ENCODE measurements at regions not wholly inside any gene's neighbourhood (a gene's known extent, or its start where the extent isn't known, plus 50 kb on each side); places are given as distances from the start of the nearest gene placed in this dataset.

DNA sequence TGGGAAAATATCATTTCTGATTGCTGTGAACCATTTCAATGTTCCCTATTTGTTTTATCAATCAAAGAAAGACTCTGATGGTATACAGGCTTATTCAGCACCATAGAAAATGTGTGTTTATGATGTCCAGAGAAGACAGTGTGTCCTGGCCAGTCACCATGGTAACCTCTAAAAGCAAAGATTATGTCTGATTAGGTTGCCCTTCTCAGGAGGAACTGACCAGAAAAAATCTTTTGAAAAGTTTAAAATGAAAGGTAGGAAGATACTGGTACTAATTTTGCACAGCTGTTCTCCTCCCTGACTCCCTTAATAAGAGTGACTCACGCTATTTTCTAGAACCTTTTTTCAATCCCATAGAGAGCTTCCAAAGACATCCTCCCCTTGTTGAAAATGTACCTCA is 391.8 kb upstream of the DCN start:
- Histone ChIP-seq H3K9me3 (no peaks in the 10 kb centered on the region), H3K4me3 (no peak overlapping the region), H3K36me3 (no peaks in the 10 kb centered on the region), H3K27me3 (no peaks in the 10 kb centered on the region), H3K27ac (no peak overlapping the region), H3K4me1 (no peaks in the 10 kb centered on the region)
- DNase-seq (ENCODE audit: low spot score): no peak
- TF ChIP-seq CTCF (IDR thresholded peaks at IDR 0.05): no peak

- H3K9me3 ChIP-seq: no peaks in the 10 kb centered on the region
- no peak for TF ChIP-seq CTCF (IDR thresholded peaks at IDR 0.05)
These were observed 390.3 kb upstream of the DCN start for GRCh38 chr12:91572869-91573268.

DNA sequence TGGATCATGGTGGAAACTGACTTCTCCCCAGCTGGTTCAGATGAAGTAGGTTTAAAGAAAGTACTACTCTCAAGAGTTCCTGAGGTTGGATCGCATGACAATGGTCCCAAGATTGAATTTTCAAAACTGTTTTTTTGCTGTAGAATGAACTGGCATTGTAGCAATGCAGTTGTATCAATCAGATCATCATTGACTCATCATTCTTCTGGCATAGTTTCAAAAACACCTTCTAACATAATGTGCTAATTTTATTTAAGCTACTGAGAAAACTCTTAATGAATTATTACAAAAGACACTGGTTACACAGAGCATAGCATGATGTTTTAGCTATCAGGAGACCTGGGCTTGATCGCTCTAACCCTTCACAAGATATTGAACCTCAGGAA is 384.5 kb upstream of the DCN start:
- TF ChIP-seq CTCF (IDR thresholded peaks at IDR 0.05): no peak
- Histone ChIP-seq H3K4me3 (no peak overlapping the region), H3K27me3 (no peaks in the 10 kb centered on the region), H3K9me3 (no peaks in the 10 kb centered on the region), H3K4me1 (no peaks in the 10 kb centered on the region), H3K36me3 (no peaks in the 10 kb centered on the region), H3K27ac (no peak overlapping the region)
- DNase-seq (ENCODE audit: low spot score): no peak

More at GRCh38 chr12:91572869-91573268, 390.3 kb upstream of the DCN start:
- DNase-seq (ENCODE audit: low spot score): no peak
- Histone ChIP-seq H3K4me1 (no peaks in the 10 kb centered on the region), H3K27ac (no peak overlapping the region), H3K27me3 (no peaks in the 10 kb centered on the region), H3K36me3 (no peaks in the 10 kb centered on the region), H3K4me3 (no peak overlapping the region)

- Histone ChIP-seq H3K27me3 (no peaks in the 10 kb centered on the region), H3K36me3 (no peaks in the 10 kb centered on the region), H3K9me3 (no peaks in the 10 kb centered on the region), H3K27ac (no peak overlapping the region), H3K4me3 (no peak overlapping the region), H3K4me1 (no peaks in the 10 kb centered on the region)
- no peak for TF ChIP-seq CTCF (IDR thresholded peaks at IDR 0.05)
- no peak for DNase-seq (ENCODE audit: low spot score)
These were observed 383.9 kb upstream of the DCN start for GRCh38 chr12:91566328-91567099.

DNA sequence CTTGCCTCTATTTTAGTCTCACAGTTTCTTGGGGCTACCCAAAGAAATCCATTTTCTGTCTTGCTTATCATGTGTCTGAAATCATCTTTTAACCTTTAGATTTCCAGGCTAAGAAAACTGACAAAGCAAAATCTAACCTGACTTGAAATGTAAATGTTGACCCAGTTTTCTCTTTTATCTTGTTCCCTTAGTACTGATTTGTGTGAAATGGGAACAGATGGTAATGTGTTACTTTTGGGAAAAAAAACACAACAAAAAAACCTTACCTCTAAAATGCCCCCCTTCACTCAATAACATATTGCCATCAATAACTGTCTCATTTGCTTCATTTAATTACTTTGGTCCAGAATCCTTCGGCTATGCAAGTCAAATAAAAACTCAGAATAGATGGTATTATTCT is 383.2 kb upstream of the DCN start:
- no peak overlapping the region for H3K4me3 ChIP-seq
- no peaks in the 10 kb centered on the region for H3K27me3 ChIP-seq
- no peak for TF ChIP-seq CTCF (IDR thresholded peaks at IDR 0.05)
- H3K4me1 ChIP-seq: no peaks in the 10 kb centered on the region
- no peak for DNase-seq (ENCODE audit: low spot score)
- H3K36me3 ChIP-seq: no peaks in the 10 kb centered on the region
- no peaks in the 10 kb centered on the region for H3K9me3 ChIP-seq
- H3K27ac ChIP-seq: no peak overlapping the region

DNA sequence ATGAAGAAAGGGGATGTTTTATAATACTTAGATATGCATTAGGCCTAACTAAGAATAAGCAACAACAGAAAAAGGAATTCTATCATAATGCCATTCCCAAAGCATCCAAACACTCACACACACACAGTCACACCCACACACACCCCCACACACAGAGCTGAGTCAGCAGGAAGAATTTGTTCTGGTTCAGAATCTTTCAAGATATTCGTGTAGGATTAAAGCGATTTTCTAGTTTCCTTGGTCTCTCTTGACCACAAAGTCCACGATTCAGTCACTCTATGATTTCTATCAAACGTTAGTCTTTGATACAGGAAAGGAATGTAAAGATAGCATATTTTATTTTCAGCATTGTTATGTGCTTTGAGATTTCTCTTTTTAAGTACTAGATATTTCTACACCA is 382.6 kb upstream of the DCN start:
- no peak for DNase-seq (ENCODE audit: low spot score)
- no peaks in the 10 kb centered on the region for H3K9me3 ChIP-seq
- no peaks in the 10 kb centered on the region for H3K27me3 ChIP-seq

More for the DNA sequence above, 382.6 kb upstream of the DCN start:
- Histone ChIP-seq H3K4me1 (no peaks in the 10 kb centered on the region), H3K4me3 (no peak overlapping the region), H3K36me3 (no peaks in the 10 kb centered on the region), H3K27ac (no peak overlapping the region)
- no peak for TF ChIP-seq CTCF (IDR thresholded peaks at IDR 0.05)

Data from right atrium auricular region (tissue), 2 donors.